Fibroblast of lung (primary cell): ENCODE measurements at regions not wholly inside any gene's neighbourhood (a gene's known extent, or its start where the extent isn't known, plus 50 kb on each side); places are given as distances from the start of the nearest gene placed in this dataset.

ENCODE experiments used
- DNase-seq, 2 donors: peaks; one replicate each; pipeline versions ENCODE4 v3.0.0 to v3.0.0-alpha.2; 2010; ENCODE audit warnings: low read depth in 2 of 2
- H2AFZ ChIP-seq: 2 replicates; pipeline ENCODE4 v1.5.1; 2012; ENCODE audit warnings: low read length, control low read depth, inconsistent platforms
- H3K27ac ChIP-seq: 2 replicates; pipeline ENCODE4 v1.5.1; 2011; ENCODE audit warnings: low read length, control low read depth; ENCODE audit not compliant: insufficient read depth
- H3K27me3 ChIP-seq: 2 replicates; pipeline ENCODE4 v1.5.1; 2011; ENCODE audit warnings: mild to moderate bottlenecking, low read length; ENCODE audit not compliant: control insufficient read depth, insufficient read depth
- H3K36me3 ChIP-seq: 2 replicates; pipeline ENCODE4 v1.5.1; 2011; ENCODE audit warnings: low read length; ENCODE audit not compliant: control insufficient read depth, insufficient read depth
- H3K4me1 ChIP-seq: 2 replicates; pipeline ENCODE4 v1.5.1; 2011; ENCODE audit warnings: low read length; ENCODE audit not compliant: control insufficient read depth, insufficient read depth; ENCODE audit errors: extremely low read depth
- H3K4me2 ChIP-seq: 2 replicates; pipeline ENCODE4 v1.5.1; 2011; ENCODE audit warnings: low read length, control low read depth; ENCODE audit not compliant: insufficient read depth; ENCODE audit errors: extremely low read depth
- H3K4me3 ChIP-seq, 4 experiments: fragments of 200-600 bp in 1 of 4; sonication (generic) in 1 of 4; replicated peaks in 1 of 4; 2 replicates each; pipeline ENCODE4 v1.5.1; 2011 to 2016; ENCODE audit warnings: low read length in 4 of 4, low read depth in 3 of 4, mild to moderate bottlenecking in 3 of 4, control low read depth in 2 of 4, inconsistent platforms in 1 of 4, mixed read lengths in 1 of 4; ENCODE audit not compliant: insufficient read depth in 1 of 4; ENCODE audit errors: control extremely low read depth in 1 of 4
- H3K79me2 ChIP-seq: 2 replicates; pipeline ENCODE4 v1.5.1; 2012; ENCODE audit warnings: mild to moderate bottlenecking, low read length, inconsistent platforms; ENCODE audit not compliant: control insufficient read depth, insufficient read depth
- H3K9ac ChIP-seq: 2 replicates; pipeline ENCODE4 v1.5.1; 2011; ENCODE audit warnings: mild to moderate bottlenecking, low read length, control low read depth; ENCODE audit not compliant: insufficient read depth
- H3K9me3 ChIP-seq: 2 replicates; pipeline ENCODE4 v1.5.1; 2012; ENCODE audit warnings: low read depth, low read length; ENCODE audit not compliant: control insufficient read depth, insufficient read depth
- H4K20me1 ChIP-seq: 2 replicates; pipeline ENCODE4 v1.5.1; 2011; ENCODE audit warnings: low read length; ENCODE audit not compliant: control insufficient read depth, insufficient read depth; ENCODE audit errors: extremely low read depth
- CTCF ChIP-seq, 2 donors: IDR thresholded peaks in 1 of 2; conservative IDR thresholded peaks in 1 of 2; 1 replicate in 1 of 2; 2 replicates in 1 of 2; pipeline ENCODE4 v1.5.1; 2011 to 2012; ENCODE audit warnings: low read length in 2 of 2, control low read depth in 1 of 2, inconsistent platforms in 1 of 2, low read depth in 1 of 2, mild to moderate bottlenecking in 1 of 2
- EZH2 ChIP-seq: IDR thresholded peaks from 2 replicates; pipeline ENCODE4 v1.5.1; 2012; ENCODE audit warnings: low read length, control low read depth, mild to moderate bottlenecking; ENCODE audit errors: missing control alignments

GRCh38 chr1:18580047-18580446 is 50.6 kb upstream of the PAX7 start:
- no peak for DNase-seq
- H3K79me2 ChIP-seq = no peaks in the 10 kb centered on the region
- H3K4me3 ChIP-seq = no peak overlapping the region
- no peaks in the 10 kb centered on the region for H3K36me3 ChIP-seq
- H3K27me3 ChIP-seq = no peaks in the 10 kb centered on the region
- TF ChIP-seq EZH2 (no peak), CTCF (conservative IDR thresholded peaks at IDR 0.05 in 1 of 2, IDR thresholded peaks at IDR 0.05 in 1 of 2; ENCODE audit: low read depth in 1 of 2, low read length in 2 of 2) (no peak)
- no peak overlapping the region for H3K9ac ChIP-seq
- no peak overlapping the region for H3K4me2 ChIP-seq
- H3K4me1 ChIP-seq = no peaks in the 10 kb centered on the region
- H2AFZ ChIP-seq = no peak overlapping the region
- H3K27ac ChIP-seq = no peak overlapping the region
- H3K9me3 ChIP-seq = no peaks in the 10 kb centered on the region
- H4K20me1 ChIP-seq = no peaks in the 10 kb centered on the region

GRCh38 chr1:18580691-18581419 is 49.8 kb upstream of the PAX7 start:
- H3K4me3 ChIP-seq = no peak overlapping the region
- H3K4me1 ChIP-seq = no peaks in the 10 kb centered on the region
- H3K9ac ChIP-seq = no peak overlapping the region
- no peak for TF ChIP-seq CTCF (conservative IDR thresholded peaks at IDR 0.05 in 1 of 2, IDR thresholded peaks at IDR 0.05 in 1 of 2; ENCODE audit: low read depth in 1 of 2, low read length in 2 of 2)
- no peak for TF ChIP-seq EZH2
- no peak overlapping the region for H2AFZ ChIP-seq
- no peaks in the 10 kb centered on the region for H3K27me3 ChIP-seq
- no peak overlapping the region for H3K4me2 ChIP-seq
- no peaks in the 10 kb centered on the region for H3K79me2 ChIP-seq
- H3K36me3 ChIP-seq = no peaks in the 10 kb centered on the region
- no peak for DNase-seq
- no peak overlapping the region for H3K27ac ChIP-seq
- H4K20me1 ChIP-seq = no peaks in the 10 kb centered on the region
- H3K9me3 ChIP-seq = no peaks in the 10 kb centered on the region
